Astrocyte (in vitro differentiated cells and primary cell): ENCODE measurements at regions not wholly inside any gene's neighbourhood (a gene's known extent, or its start where the extent isn't known, plus 50 kb on each side); places are given as distances from the start of the nearest gene placed in this dataset.

Experiments used
- EZH2 ChIP-seq: IDR thresholded peaks from 2 replicates; pipeline ENCODE4 v1.6.1; 2012; ENCODE audit warnings: mild to moderate bottlenecking, low read length, inconsistent platforms; ENCODE audit not compliant: insufficient read depth
- TF ChIP-seq, protein P1 (sequence below): IDR thresholded peaks from 2 replicates; pipeline ENCODE4 v1.5.1; 2011; ENCODE audit warnings: low read depth, mild to moderate bottlenecking, inconsistent platforms, low read length, moderate library complexity; ENCODE audit not compliant: insufficient read depth

DNA sequence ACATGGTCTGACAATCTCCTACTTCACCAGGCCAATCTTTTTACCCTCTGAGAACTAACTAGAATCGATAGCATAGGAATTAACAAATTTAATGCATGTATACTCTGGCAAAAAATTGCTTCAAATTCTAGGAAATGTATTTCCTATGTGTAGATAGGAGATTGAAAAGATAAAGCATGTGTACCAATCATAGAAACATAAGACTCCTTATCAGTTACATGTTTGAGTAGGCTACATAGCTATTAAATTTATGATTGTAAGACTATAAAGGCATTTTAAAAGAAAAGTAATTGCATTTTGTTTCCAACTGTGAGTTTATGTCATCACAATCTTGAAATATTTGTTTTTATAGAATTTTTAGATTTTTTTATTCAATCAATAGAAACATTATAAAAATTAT lies 196.6 kb upstream of the HEY2 start:
- TF ChIP-seq, protein P1, sequence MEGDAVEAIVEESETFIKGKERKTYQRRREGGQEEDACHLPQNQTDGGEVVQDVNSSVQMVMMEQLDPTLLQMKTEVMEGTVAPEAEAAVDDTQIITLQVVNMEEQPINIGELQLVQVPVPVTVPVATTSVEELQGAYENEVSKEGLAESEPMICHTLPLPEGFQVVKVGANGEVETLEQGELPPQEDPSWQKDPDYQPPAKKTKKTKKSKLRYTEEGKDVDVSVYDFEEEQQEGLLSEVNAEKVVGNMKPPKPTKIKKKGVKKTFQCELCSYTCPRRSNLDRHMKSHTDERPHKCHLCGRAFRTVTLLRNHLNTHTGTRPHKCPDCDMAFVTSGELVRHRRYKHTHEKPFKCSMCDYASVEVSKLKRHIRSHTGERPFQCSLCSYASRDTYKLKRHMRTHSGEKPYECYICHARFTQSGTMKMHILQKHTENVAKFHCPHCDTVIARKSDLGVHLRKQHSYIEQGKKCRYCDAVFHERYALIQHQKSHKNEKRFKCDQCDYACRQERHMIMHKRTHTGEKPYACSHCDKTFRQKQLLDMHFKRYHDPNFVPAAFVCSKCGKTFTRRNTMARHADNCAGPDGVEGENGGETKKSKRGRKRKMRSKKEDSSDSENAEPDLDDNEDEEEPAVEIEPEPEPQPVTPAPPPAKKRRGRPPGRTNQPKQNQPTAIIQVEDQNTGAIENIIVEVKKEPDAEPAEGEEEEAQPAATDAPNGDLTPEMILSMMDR: no peak
- TF ChIP-seq EZH2: no peak
